Esophagus muscularis mucosa (tissue), 4 donors: ENCODE measurements at regions not wholly inside any gene's neighbourhood (a gene's known extent, or its start where the extent isn't known, plus 50 kb on each side); places are given as distances from the start of the nearest gene placed in this dataset.

Experiments
- DNase-seq: peaks from one replicate; pipeline ENCODE4 v3.0.0-alpha.2; 2017; ENCODE audit errors: extremely low spot score
- H3K27ac ChIP-seq, 4 donors: fragments of 200-600 bp; sonication (generic); replicated peaks in 1 of 4; 1 replicate in 3 of 4; 2 replicates in 1 of 4; pipeline ENCODE4 v1.5.1; 2016 to 2019; ENCODE audit warnings: mild to moderate bottlenecking in 1 of 4
- H3K27me3 ChIP-seq, 4 donors: fragments of 200-600 bp; sonication (generic); one replicate each; pipeline versions ENCODE4 v1.5.1 to v1.6.0; 2016 to 2019
- H3K36me3 ChIP-seq, 4 donors: fragments of 200-600 bp; sonication (generic); one replicate each; pipeline ENCODE4 v1.5.1; 2016 to 2019
- H3K4me1 ChIP-seq, 4 donors: fragments of 200-600 bp; sonication (generic); one replicate each; pipeline ENCODE4 v1.5.1; 2016 to 2019
- H3K4me3 ChIP-seq, 4 donors: fragments of 200-600 bp; sonication (generic); 1 replicate in 2 of 4; 2 replicates in 2 of 4; pipeline ENCODE4 v1.5.1; 2016 to 2019; ENCODE audit warnings: mild to moderate bottlenecking in 4 of 4, moderate library complexity in 1 of 4
- H3K9me3 ChIP-seq, 4 donors: fragments of 200-600 bp; sonication (generic); 1 replicate in 3 of 4; 2 replicates in 1 of 4; pipeline ENCODE4 v1.5.1; 2016 to 2019
- EP300 ChIP-seq: sonication (generic); formaldehyde crosslinking; IDR thresholded peaks from one replicate; pipeline ENCODE4 v1.6.1; 2017; ENCODE audit warnings: antibody characterized with exemption
- POLR2A ChIP-seq: fragments of 450-650 bp; IDR thresholded peaks from one replicate; pipeline ENCODE4 v1.6.1; 2017; ENCODE audit warnings: antibody characterized with exemption, moderate library complexity, mild to moderate bottlenecking, low read depth
- POLR2AphosphoS5 ChIP-seq, 2 donors: sonication (generic); formaldehyde crosslinking; IDR thresholded peaks; one replicate each; pipeline ENCODE4 v1.6.1; 2017; ENCODE audit warnings: antibody characterized with exemption in 2 of 2
- WGBS: methylation state at CpG from one replicate; pipeline ENCODE4 v1.1.5; 2018; 5-methylcytosine and 5-hydroxymethylcytosine counted together
- intact Hi-C: fragments of 100-400 bp; cut with DNase I; formaldehyde crosslinking; loops from one replicate; pipeline ENCODE4 v1.15.1; 2023
- TF ChIP-seq, protein P1 (sequence below), 3 experiments: fragments of 200-600 bp in 2 of 3; fragments of 450-650 bp in 1 of 3; sonication (generic) in 2 of 3; IDR thresholded peaks; one replicate each; pipeline ENCODE4 v1.5.1; 2017 to 2019; ENCODE audit warnings: antibody characterized with exemption in 3 of 3, mild to moderate bottlenecking in 2 of 3, moderate library complexity in 1 of 3

- no peak for DNase-seq
- H3K9me3 ChIP-seq = no peaks in the 10 kb centered on the region
- H3K4me3 ChIP-seq = no peak overlapping the region
- peaks cover 0 to 62% (median 2%) of the 10 kb centered on the region in 4 donors for H3K27me3 ChIP-seq
- no peaks in the 10 kb centered on the region for H3K36me3 ChIP-seq
- peak overlapping the region in 2 of 4 donors; percentile 27 to 57 for H3K27ac ChIP-seq
- TF ChIP-seq POLR2AphosphoS5 (IDR thresholded peaks at IDR 0.05) = no peak
- TF ChIP-seq EP300 = no peak
- TF ChIP-seq, protein P1, sequence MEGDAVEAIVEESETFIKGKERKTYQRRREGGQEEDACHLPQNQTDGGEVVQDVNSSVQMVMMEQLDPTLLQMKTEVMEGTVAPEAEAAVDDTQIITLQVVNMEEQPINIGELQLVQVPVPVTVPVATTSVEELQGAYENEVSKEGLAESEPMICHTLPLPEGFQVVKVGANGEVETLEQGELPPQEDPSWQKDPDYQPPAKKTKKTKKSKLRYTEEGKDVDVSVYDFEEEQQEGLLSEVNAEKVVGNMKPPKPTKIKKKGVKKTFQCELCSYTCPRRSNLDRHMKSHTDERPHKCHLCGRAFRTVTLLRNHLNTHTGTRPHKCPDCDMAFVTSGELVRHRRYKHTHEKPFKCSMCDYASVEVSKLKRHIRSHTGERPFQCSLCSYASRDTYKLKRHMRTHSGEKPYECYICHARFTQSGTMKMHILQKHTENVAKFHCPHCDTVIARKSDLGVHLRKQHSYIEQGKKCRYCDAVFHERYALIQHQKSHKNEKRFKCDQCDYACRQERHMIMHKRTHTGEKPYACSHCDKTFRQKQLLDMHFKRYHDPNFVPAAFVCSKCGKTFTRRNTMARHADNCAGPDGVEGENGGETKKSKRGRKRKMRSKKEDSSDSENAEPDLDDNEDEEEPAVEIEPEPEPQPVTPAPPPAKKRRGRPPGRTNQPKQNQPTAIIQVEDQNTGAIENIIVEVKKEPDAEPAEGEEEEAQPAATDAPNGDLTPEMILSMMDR (IDR thresholded peaks at IDR 0.05) = no peak
- no peak for TF ChIP-seq POLR2A
- intact Hi-C loops = loop anchor here (5.0 kb wide), 1 partner anchor 962 kb away; no protein-coding TSS in a partner anchor
- peaks cover 0 to 34% (median 16%) of the 10 kb centered on the region in 4 donors for H3K4me1 ChIP-seq
- WGBS = 39% methylated on average over 14 of the region's 14 CpGs
These were observed 61.7 kb upstream of the DLK1 start for GRCh38 chr14:100664841-100665510.

DNA sequence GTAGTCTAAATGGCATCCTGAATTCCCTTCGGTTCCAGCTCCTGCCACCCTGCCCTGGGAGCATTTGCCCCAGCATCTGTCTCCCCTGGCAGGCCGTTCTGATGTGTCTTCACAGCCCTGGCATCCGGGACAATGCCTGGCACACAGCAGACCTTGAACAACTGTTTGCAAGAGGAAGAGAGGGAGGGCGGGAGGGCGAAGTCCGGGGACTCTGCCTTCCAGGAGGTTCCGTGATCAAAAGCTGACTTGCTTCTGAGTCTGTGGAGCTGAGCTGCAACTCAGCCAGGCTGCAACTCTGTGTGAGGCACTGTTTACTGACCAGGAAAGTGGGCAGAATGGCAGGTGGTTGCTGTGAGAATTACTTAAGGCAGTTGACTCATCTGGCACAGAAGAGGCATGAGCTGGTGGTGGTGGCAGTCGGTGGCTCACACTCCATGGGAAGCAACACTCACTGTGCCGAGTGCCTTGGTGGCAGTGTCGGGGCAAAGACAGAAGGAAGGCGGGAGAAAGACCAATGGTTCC is 61.1 kb upstream of the DLK1 start:
- H3K27ac ChIP-seq = peak overlapping the region in 2 of 4 donors; percentile 27 to 57
- 51% methylated on average over 11 of the region's 11 CpGs for WGBS
- TF ChIP-seq, protein P1 (IDR thresholded peaks at IDR 0.05) = no peak
- TF ChIP-seq EP300 (no peak), POLR2A (no peak), POLR2AphosphoS5 (IDR thresholded peaks at IDR 0.05) (no peak)
- no peak overlapping the region for H3K4me3 ChIP-seq
- intact Hi-C loops = no loop called here
- no peaks in the 10 kb centered on the region for H3K9me3 ChIP-seq
- DNase-seq = no peak
- H3K36me3 ChIP-seq = no peaks in the 10 kb centered on the region
- H3K4me1 ChIP-seq = peaks cover 0 to 34% (median 16%) of the 10 kb centered on the region in 4 donors
- peaks cover 0 to 68% (median 2%) of the 10 kb centered on the region in 4 donors for H3K27me3 ChIP-seq

DNA sequence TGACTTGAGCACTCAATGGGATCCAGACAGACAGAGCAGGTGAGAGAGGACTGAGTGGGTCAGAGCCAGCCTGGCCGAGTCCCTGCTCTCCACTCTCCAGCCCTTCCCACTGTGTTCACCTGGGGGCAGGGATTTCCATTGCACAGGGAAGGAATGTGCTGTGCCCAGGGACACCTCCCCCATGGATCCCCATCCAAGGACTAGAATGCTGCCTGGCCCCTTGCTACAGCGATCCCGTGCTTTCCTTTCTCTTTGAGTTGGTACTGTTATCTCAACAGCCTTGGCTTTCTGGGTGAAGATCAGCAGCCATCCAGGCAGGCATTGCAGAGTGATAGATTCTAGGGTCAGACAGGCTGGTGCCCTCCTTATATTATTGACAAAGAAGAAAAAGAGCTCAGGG is 60.3 kb upstream of the DLK1 start:
- no peak for DNase-seq

DNA sequence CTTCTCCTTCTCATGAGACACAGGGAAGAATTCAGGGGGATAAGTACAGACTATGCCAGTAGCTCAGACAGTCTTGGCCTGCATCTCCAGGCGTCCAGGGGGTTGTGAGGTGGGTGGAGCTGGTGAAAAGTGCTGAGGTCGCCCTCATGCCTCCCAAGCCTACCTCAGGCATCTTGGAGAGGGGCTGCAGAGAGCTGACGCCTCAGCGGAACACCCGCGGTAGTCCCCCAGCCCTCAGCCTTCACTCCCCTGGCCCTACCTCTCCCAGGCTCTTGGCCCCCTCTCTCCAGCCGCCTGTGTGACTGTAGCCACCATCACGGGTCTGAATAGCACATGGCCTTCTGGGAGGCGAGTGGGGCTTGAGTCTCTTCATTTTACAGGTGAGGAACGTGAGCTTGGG is 59.8 kb upstream of the DLK1 start:
- H3K27ac ChIP-seq = no peak overlapping the region
- no peaks in the 10 kb centered on the region for H3K36me3 ChIP-seq
- TF ChIP-seq, protein P1 (IDR thresholded peaks at IDR 0.05) = no peak
- TF ChIP-seq POLR2A = no peak
- TF ChIP-seq POLR2AphosphoS5 (IDR thresholded peaks at IDR 0.05) = no peak
- TF ChIP-seq EP300 = no peak
- intact Hi-C loops = no loop called here
- H3K4me1 ChIP-seq = peaks cover 0 to 24% (median 16%) of the 10 kb centered on the region in 4 donors
- H3K9me3 ChIP-seq = no peaks in the 10 kb centered on the region
- no peak for DNase-seq
- H3K27me3 ChIP-seq = peaks cover 0 to 72% (median 2%) of the 10 kb centered on the region in 4 donors
- no peak overlapping the region for H3K4me3 ChIP-seq
- 89% methylated on average over 8 of the region's 10 CpGs for WGBS

More for the DNA sequence above, 60.3 kb upstream of the DLK1 start:
- intact Hi-C loops = no loop called here
- TF ChIP-seq POLR2AphosphoS5 (IDR thresholded peaks at IDR 0.05) (no peak), EP300 (no peak), POLR2A (no peak)
- TF ChIP-seq, protein P1 (IDR thresholded peaks at IDR 0.05) = no peak
- no peak overlapping the region for H3K27ac ChIP-seq
- H3K4me1 ChIP-seq = peaks cover 0 to 25% (median 16%) of the 10 kb centered on the region in 4 donors
- H3K9me3 ChIP-seq = no peaks in the 10 kb centered on the region
- H3K27me3 ChIP-seq = peaks cover 0 to 69% (median 2%) of the 10 kb centered on the region in 4 donors
- H3K4me3 ChIP-seq = no peak overlapping the region
- WGBS = 94% methylated on average over 3 of the region's 3 CpGs
- H3K36me3 ChIP-seq = no peaks in the 10 kb centered on the region
